Upper lobe of left lung (tissue), 4 donors: ENCODE measurements at regions not wholly inside any gene's neighbourhood (a gene's known extent, or its start where the extent isn't known, plus 50 kb on each side); places are given as distances from the start of the nearest gene placed in this dataset.

Source experiments
- CTCF ChIP-seq, 6 experiments: fragments of 450-650 bp in 4 of 6; fragments of 200-600 bp in 2 of 6; sonication (generic) in 2 of 6; IDR thresholded peaks; one replicate each; pipeline ENCODE4 v1.5.1; 2016 to 2019; ENCODE audit warnings: antibody characterized with exemption in 6 of 6
- EP300 ChIP-seq, 4 donors: sonication (generic); formaldehyde crosslinking; IDR thresholded peaks; one replicate each; pipeline ENCODE4 v1.5.1; 2017; ENCODE audit warnings: antibody characterized with exemption in 4 of 4, control low read depth in 2 of 4
- POLR2A ChIP-seq, 4 donors: fragments of 450-650 bp; IDR thresholded peaks; one replicate each; pipeline ENCODE4 v1.5.1; 2016 to 2017; ENCODE audit warnings: antibody characterized with exemption in 4 of 4, mild to moderate bottlenecking in 2 of 4

DNA sequence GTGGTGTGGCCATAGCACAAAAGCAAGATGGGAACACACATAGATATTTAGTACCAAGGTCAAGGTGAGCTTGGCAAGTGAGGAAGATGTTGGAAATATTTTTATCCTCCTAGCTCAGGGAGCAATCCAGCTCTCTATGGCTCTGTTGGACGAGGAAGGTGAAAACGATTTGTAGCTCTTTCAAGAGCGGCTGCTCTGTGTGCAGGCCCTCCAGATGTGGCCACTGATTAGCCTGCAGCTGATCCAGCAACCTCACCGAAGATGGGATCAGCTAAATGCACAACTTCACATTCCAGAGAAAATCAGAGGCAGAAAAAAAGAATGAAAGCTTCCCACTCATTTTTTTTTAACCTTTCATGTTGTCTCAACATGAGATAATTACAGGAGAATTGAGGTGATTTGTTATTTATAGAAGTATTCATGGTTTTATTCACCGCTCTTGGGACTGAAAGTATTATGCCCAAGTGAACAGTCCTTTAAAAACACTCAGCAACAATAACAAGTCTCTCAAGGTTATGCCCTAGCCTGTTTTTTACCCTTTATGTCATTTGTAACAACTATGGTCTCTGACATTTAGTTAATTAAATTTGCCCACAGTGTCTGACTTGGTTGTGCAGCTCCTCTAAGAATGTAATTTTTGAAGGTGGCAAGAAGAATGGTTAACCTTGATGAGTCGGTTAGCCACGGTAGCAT, 213.6 kb upstream of the ADARB2 start:
- TF ChIP-seq EP300 (IDR thresholded peaks at IDR 0.05): no peak
- no peak for TF ChIP-seq CTCF (IDR thresholded peaks at IDR 0.05)
- TF ChIP-seq POLR2A (IDR thresholded peaks at IDR 0.05): no peak
